NB4 (cell line): ENCODE measurements at regions not wholly inside any gene's neighbourhood (a gene's known extent, or its start where the extent isn't known, plus 50 kb on each side); places are given as distances from the start of the nearest gene placed in this dataset.

Source experiments
- DNase-seq: peaks from one replicate; pipeline ENCODE4 v3.0.0; 2010; ENCODE audit warnings: low read depth
- H3K4me3 ChIP-seq: one replicate; pipeline ENCODE4 v1.5.1; 2011; ENCODE audit warnings: mild to moderate bottlenecking, low read depth, low read length, moderate library complexity
- CTCF ChIP-seq: IDR thresholded peaks from one replicate; pipeline ENCODE4 v1.5.1; 2012; ENCODE audit warnings: low read depth, low read length
- MYC ChIP-seq: IDR thresholded peaks from 2 replicates; pipeline ENCODE4 v1.6.1; 2011; ENCODE audit warnings: low read depth, low read length
- POLR2A ChIP-seq: IDR thresholded peaks from 2 replicates; pipeline ENCODE4 v1.6.1; 2011; ENCODE audit warnings: mild to moderate bottlenecking; ENCODE audit not compliant: insufficient read length; ENCODE audit errors: extremely low read depth
- TF ChIP-seq, protein P1 (sequence below): IDR thresholded peaks from 2 replicates; pipeline ENCODE4 v1.6.1; 2011; ENCODE audit warnings: low read depth, low read length

DNA sequence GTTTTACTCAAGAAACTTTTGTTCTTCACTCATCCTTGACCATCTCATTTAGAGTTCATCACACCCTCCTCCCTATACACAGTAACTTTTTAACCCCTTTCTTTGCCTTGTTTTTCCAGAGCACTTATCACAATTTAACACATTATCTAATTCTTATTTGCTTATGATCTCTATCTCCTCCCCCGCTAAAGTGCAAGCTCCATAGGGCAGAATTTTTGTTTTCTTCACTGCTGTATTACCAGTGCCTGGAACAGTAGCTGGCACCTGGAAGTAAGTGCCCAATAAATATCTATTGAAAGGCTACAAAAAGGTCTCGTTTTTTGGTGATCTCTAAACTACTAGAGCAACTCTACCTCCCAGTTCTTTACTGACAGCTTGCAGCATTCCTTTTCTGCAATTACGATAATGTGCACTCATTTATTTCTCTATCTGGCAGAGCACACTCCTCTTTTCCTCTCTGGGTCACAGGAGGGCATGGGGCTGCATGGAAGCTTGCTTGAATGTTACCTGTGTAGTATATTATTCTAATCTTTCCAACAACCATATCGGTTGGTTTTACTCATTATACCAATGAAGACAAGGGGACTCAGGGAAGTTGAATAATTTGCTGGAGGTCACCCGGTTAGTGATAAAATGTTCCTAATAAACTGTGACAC, 57.4 kb upstream of the CHST9 start:
- no peak for DNase-seq
- TF ChIP-seq POLR2A (no peak), MYC (no peak), CTCF (no peak)
- TF ChIP-seq, protein P1, sequence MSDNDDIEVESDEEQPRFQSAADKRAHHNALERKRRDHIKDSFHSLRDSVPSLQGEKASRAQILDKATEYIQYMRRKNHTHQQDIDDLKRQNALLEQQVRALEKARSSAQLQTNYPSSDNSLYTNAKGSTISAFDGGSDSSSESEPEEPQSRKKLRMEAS: no peak
- H3K4me3 ChIP-seq: no peak overlapping the region

- TF ChIP-seq POLR2A (no peak), CTCF (no peak), MYC (no peak)
- TF ChIP-seq, protein P1: no peak
- H3K4me3 ChIP-seq: no peak overlapping the region
- DNase-seq: no peak
These were observed 55.3 kb upstream of the CHST9 start for GRCh38 chr18:27240383-27240782.

- DNase-seq: no peak
- H3K4me3 ChIP-seq: no peak overlapping the region
- TF ChIP-seq, protein P1: no peak
- TF ChIP-seq POLR2A (no peak), CTCF (no peak), MYC (no peak)
These were observed 54.6 kb upstream of the CHST9 start for GRCh38 chr18:27239669-27240068.

DNA sequence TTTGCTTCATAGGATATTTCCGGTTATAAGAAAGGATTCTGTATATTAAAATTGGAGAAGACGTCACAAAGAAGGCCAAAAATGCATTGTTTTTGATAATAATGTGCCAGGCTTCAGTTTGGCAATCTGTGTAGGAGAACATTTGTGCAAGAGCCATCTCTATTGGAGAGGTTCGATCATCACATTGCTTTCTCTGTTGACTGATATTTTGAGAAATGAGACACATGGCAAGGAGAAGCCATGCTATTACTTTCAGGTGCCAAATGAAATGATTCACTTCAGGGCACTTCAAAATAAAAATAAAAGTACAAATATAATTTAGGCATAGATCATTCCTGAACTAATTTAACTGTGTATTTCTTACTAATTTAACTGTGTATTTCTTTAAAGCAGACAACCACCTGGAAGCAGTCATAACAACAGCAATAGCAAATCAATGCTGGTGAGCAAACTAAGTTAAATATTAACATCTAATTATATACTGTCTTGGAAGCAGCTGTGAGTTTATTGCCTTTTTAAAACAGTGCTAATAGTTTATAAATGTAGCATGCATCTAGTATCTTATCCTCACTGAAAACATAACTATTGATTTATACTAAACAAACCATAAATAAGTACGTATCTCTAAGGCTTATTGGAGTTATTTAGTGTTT, 50.2 kb upstream of the CHST9 start:
- H3K4me3 ChIP-seq: no peak overlapping the region
- DNase-seq: no peak
- no peak for TF ChIP-seq POLR2A
- no peak for TF ChIP-seq MYC
- TF ChIP-seq, protein P1: no peak
- no peak for TF ChIP-seq CTCF
